SKM-1 treated with dmso at 0.1 percent for 144 hours (cell line): ENCODE measurements at regions not wholly inside any gene's neighbourhood (a gene's known extent, or its start where the extent isn't known, plus 50 kb on each side); places are given as distances from the start of the nearest gene placed in this dataset.
A peak's percentile ranks its signal among the peaks of the same experiment; 100 is the strongest.
"Not testable (repeated sequence)": the region's sequence is repeated elsewhere in the genome, so short reads cannot be mapped to it uniquely, and the experiment has no call there.

Experiments used
- DNase-seq: peaks from one replicate; lab custom pipeline; 2025; ENCODE audit not compliant: unreplicated experiment; lab: John Stamatoyannopoulos, UW

- DNase-seq, result peak; percentile 18
Measured at GRCh38 chr9:100700689-100701318, 122.9 kb downstream of the CAVIN4 start.

GRCh38 chr9:100714372-100715099 is 136.7 kb downstream of the CAVIN4 start:
- peak; percentile 23 for DNase-seq

- no peak for DNase-seq
Measured at GRCh38 chr9:100715100-100715380, 137.2 kb downstream of the CAVIN4 start.

GRCh38 chr9:100718717-100719116 is 140.8 kb downstream of the CAVIN4 start:
- no peak for DNase-seq

GRCh38 chr9:100720922-100721321 is 143.0 kb downstream of the CAVIN4 start:
- no peak for DNase-seq

- DNase-seq, result no peak
Measured at GRCh38 chr9:100724886-100725285, 147.0 kb downstream of the CAVIN4 start.

GRCh38 chr9:100725371-100725770 is 147.5 kb downstream of the CAVIN4 start:
- no peak for DNase-seq

- DNase-seq, result no peak
Measured at GRCh38 chr9:100729336-100729895, 151.5 kb downstream of the CAVIN4 start.

- DNase-seq, result no peak
Measured at GRCh38 chr9:100730086-100730485, 152.2 kb downstream of the CAVIN4 start.

GRCh38 chr9:100731038-100731556 is 153.2 kb downstream of the CAVIN4 start:
- DNase-seq, result no peak

- no peak for DNase-seq
Measured at GRCh38 chr9:100731557-100731956, 153.7 kb downstream of the CAVIN4 start.

GRCh38 chr9:100739208-100739607 is 161.3 kb downstream of the CAVIN4 start:
- DNase-seq, result no peak

- DNase-seq, result no peak
Measured at GRCh38 chr9:100739666-100740065, 161.8 kb downstream of the CAVIN4 start.

- not testable (repeated sequence) for DNase-seq
Measured at GRCh38 chr9:100748930-100749329, 171.1 kb downstream of the CAVIN4 start.

- DNase-seq, result no peak
Measured at GRCh38 chr9:100756217-100756616, 178.3 kb downstream of the CAVIN4 start.

- no peak for DNase-seq
Measured at GRCh38 chr9:100759215-100759614, 181.3 kb downstream of the CAVIN4 start.

GRCh38 chr9:100761276-100761802 is 183.5 kb downstream of the CAVIN4 start:
- DNase-seq, result no peak

- DNase-seq, result no peak
Measured at GRCh38 chr9:100774326-100774725, 196.4 kb downstream of the CAVIN4 start.

- DNase-seq, result no peak
Measured at GRCh38 chr9:100774962-100775361, 197.1 kb downstream of the CAVIN4 start.

GRCh38 chr9:100775912-100776311 is 198.0 kb downstream of the CAVIN4 start:
- no peak for DNase-seq

- DNase-seq, result no peak
Measured at GRCh38 chr9:100784755-100785154, 206.9 kb downstream of the CAVIN4 start.

GRCh38 chr9:100785946-100786345 is 208.1 kb downstream of the CAVIN4 start:
- DNase-seq, result no peak
